Caco-2 (cell line): ENCODE measurements at regions not wholly inside any gene's neighbourhood (a gene's known extent, or its start where the extent isn't known, plus 50 kb on each side); places are given as distances from the start of the nearest gene placed in this dataset.

Source experiments
- BruUV-seq: library from RNA; stranded (reverse); fragments of 400-500 nt; replicated peaks from 2 replicates; lab custom pipeline; 2021; lab: Mats Ljungman, UMichigan
- CTCF ChIA-PET: fragments of 300-600 bp; sonication (Branson Sonifier 250); formaldehyde crosslinking; loops from one replicate; lab custom pipeline; 2022; ENCODE audit warnings: antibody characterized with exemption; lab: Charles Lee
- POLR2A ChIA-PET: fragments of 300-600 bp; sonication (Branson Sonifier 250); formaldehyde crosslinking; loops from one replicate; lab custom pipeline; 2022; ENCODE audit warnings: antibody characterized with exemption; lab: Charles Lee
- DNase-seq, 2 experiments: peaks; one replicate each; pipeline versions ENCODE4 v3.0.0 to v3.0.0-alpha.2; 2020 to 2022
- H3K27me3 ChIP-seq: replicated peaks from 2 replicates; pipeline ENCODE4 v1.6.0; 2011; ENCODE audit warnings: low read length; ENCODE audit not compliant: control insufficient read depth, insufficient read depth
- H3K36me3 ChIP-seq: 2 replicates; pipeline ENCODE4 v1.5.1; 2011; ENCODE audit warnings: low read length; ENCODE audit not compliant: control insufficient read depth, insufficient read depth
- H3K4me1 ChIP-seq: fragments of 250-450 bp; sonication (Bioruptor Pico); 2 replicates; pipeline ENCODE4 v1.5.1; 2020; ENCODE audit warnings: mild to moderate bottlenecking
- H3K4me3 ChIP-seq: 2 replicates; pipeline ENCODE4 v1.5.1; 2011; ENCODE audit warnings: low read depth, mild to moderate bottlenecking, control low read depth, low read length
- H3K9me3 ChIP-seq: fragments of 250-450 bp; sonication (Bioruptor Pico); 2 replicates; pipeline ENCODE4 v1.5.1; 2020; ENCODE audit warnings: mild to moderate bottlenecking, moderate library complexity
- H3K27ac Mint-ChIP-seq: one replicate; pipeline ENCODE4 v1.8.0; 2022; ENCODE audit warnings: mixed read lengths; ENCODE audit not compliant: unreplicated experiment
- H3K27me3 Mint-ChIP-seq: one replicate; pipeline ENCODE4 v1.8.0; 2022; ENCODE audit warnings: mixed read lengths; ENCODE audit not compliant: insufficient read depth, unreplicated experiment
- H3K36me3 Mint-ChIP-seq: one replicate; pipeline ENCODE4 v1.8.0; 2022; ENCODE audit warnings: mild to moderate bottlenecking, mixed read lengths; ENCODE audit not compliant: insufficient read depth, unreplicated experiment
- H3K4me1 Mint-ChIP-seq: one replicate; pipeline ENCODE4 v1.8.0; 2022; ENCODE audit warnings: low read depth, mixed read lengths; ENCODE audit not compliant: unreplicated experiment
- H3K4me3 Mint-ChIP-seq: one replicate; pipeline ENCODE4 v1.8.0; 2022; ENCODE audit warnings: mild to moderate bottlenecking, moderate library complexity, mixed read lengths; ENCODE audit not compliant: unreplicated experiment
- H3K9me3 Mint-ChIP-seq: one replicate; pipeline ENCODE4 v1.8.0; 2022; ENCODE audit warnings: mixed read lengths; ENCODE audit not compliant: unreplicated experiment
- intact Hi-C: fragments of 100-400 bp; cut with micrococcal nuclease; formaldehyde crosslinking; loops from one replicate; pipeline ENCODE4 v1.10.0; 2022; ENCODE audit not compliant: unreplicated experiment
- TF ChIP-seq, protein P1 (sequence below), 2 experiments: fragments of 200-600 bp in 1 of 2; IDR thresholded peaks; 1 replicate in 1 of 2; 2 replicates in 1 of 2; pipeline versions ENCODE4 v1.5.1 to v1.8.0; 2011 to 2022; ENCODE audit warnings: antibody characterized with exemption in 1 of 2, control low read depth in 1 of 2, inconsistent platforms in 1 of 2, low read depth in 1 of 2, low read length in 1 of 2, mild to moderate bottlenecking in 1 of 2, moderate library complexity in 1 of 2; ENCODE audit not compliant: insufficient read depth in 1 of 2, severe bottlenecking in 1 of 2, unreplicated experiment in 1 of 2

DNA sequence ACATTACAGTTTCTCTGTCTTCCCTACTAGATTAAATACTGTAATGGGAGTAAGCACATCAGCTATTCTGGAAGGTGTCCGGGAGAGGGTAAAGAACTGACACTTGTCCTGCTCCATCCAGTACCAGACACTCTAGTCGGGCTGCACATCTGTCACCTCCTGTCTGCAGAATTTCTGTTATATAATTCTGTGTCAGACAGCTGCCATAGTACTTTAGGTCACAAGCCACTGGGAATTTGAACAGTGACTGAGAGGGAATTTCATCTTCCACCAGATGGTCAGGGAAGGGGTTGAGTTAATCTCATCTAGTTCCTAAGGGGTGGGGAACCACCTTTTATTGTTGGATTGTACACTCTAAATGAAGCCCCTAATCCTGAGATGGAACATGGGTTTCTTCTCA lies 58.6 kb upstream of the NUDT7 start:
- Histone ChIP-seq H3K4me1 (no peaks in the 10 kb centered on the region), H3K4me3 (no peak overlapping the region), H3K27me3 (no peaks in the 10 kb centered on the region), H3K9me3 (no peaks in the 10 kb centered on the region), H3K36me3 (no peaks in the 10 kb centered on the region)
- no peak overlapping the region for H3K27ac Mint-ChIP-seq
- H3K4me3 Mint-ChIP-seq: no peak overlapping the region
- H3K27me3 Mint-ChIP-seq: peaks cover 27% of the 10 kb centered on the region
- TF ChIP-seq, protein P1, sequence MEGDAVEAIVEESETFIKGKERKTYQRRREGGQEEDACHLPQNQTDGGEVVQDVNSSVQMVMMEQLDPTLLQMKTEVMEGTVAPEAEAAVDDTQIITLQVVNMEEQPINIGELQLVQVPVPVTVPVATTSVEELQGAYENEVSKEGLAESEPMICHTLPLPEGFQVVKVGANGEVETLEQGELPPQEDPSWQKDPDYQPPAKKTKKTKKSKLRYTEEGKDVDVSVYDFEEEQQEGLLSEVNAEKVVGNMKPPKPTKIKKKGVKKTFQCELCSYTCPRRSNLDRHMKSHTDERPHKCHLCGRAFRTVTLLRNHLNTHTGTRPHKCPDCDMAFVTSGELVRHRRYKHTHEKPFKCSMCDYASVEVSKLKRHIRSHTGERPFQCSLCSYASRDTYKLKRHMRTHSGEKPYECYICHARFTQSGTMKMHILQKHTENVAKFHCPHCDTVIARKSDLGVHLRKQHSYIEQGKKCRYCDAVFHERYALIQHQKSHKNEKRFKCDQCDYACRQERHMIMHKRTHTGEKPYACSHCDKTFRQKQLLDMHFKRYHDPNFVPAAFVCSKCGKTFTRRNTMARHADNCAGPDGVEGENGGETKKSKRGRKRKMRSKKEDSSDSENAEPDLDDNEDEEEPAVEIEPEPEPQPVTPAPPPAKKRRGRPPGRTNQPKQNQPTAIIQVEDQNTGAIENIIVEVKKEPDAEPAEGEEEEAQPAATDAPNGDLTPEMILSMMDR (IDR thresholded peaks at IDR 0.05; ENCODE audit: insufficient read depth in 1 of 2, low read depth in 1 of 2, low read length in 1 of 2, severe bottlenecking in 1 of 2, unreplicated experiment in 1 of 2): no peak
- BruUV-seq: no TSS peak
- CTCF ChIA-PET: no interaction called here
- intact Hi-C loops: loop anchor here (5.0 kb wide), 1 partner anchor 81 kb away; no protein-coding TSS in a partner anchor
- no peaks in the 10 kb centered on the region for H3K9me3 Mint-ChIP-seq
- H3K36me3 Mint-ChIP-seq: peaks cover 5% of the 10 kb centered on the region
- POLR2A ChIA-PET: interaction anchor here (1.1 kb wide), 1 partner anchor 58 kb away, joined by 5 read pairs; the partner anchor contains the start of gene NUDT7
- no peak for DNase-seq
- H3K4me1 Mint-ChIP-seq: peaks cover 6% of the 10 kb centered on the region

DNA sequence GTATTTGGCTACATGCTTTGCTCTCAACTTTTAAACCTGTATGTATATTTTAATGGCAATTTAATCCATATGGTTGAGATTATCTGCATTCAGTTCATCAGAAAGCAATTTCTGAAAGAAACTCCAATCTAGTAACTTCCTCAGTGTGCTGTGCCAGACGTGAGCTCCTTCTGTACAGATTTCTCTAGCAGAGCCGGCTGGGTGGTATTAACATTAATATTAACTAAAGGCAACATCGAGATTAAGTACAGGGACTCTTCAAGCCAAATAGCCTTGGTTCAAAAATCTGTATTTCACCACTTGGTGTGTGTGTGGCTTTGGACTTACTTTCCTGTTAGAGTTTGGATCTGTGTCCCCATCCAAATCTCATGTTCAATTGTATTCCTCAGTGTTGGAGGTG lies 55.5 kb upstream of the NUDT7 start:
- CTCF ChIA-PET: no interaction called here
- TF ChIP-seq, protein P1 (IDR thresholded peaks at IDR 0.05; ENCODE audit: insufficient read depth in 1 of 2, low read depth in 1 of 2, low read length in 1 of 2, severe bottlenecking in 1 of 2, unreplicated experiment in 1 of 2): no peak
- intact Hi-C loops: no loop called here
- H3K4me1 Mint-ChIP-seq: no peaks in the 10 kb centered on the region
- no peaks in the 10 kb centered on the region for H3K27me3 ChIP-seq
- DNase-seq: no peak
- no peak overlapping the region for H3K27ac Mint-ChIP-seq
- POLR2A ChIA-PET: no interaction called here
- no peaks in the 10 kb centered on the region for H3K9me3 ChIP-seq
- peaks cover 5% of the 10 kb centered on the region for H3K36me3 Mint-ChIP-seq
- H3K36me3 ChIP-seq: no peaks in the 10 kb centered on the region
- no peak overlapping the region for H3K4me3 ChIP-seq
- H3K9me3 Mint-ChIP-seq: no peaks in the 10 kb centered on the region
- BruUV-seq: no TSS peak
- peaks cover 16% of the 10 kb centered on the region for H3K27me3 Mint-ChIP-seq
- no peaks in the 10 kb centered on the region for H3K4me1 ChIP-seq
- H3K4me3 Mint-ChIP-seq: no peak overlapping the region

DNA sequence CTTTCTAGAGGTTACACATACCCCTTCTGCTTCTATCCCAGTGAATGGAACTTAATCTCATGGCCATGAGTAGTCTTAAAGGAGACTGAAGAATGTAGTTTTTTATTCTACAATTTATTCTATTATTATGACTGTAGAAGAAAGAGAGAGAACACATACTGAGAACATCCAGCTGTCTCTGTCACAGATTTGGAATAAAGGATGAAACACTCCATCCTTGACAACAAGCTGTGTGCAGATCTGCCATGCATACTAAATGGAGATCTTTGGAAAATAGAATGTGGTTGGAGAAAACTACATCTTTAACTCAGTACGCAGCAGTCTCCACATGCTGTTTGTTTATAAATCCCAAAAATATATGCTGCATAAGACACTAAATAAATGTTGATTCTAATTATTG lies 54.1 kb upstream of the NUDT7 start:
- Histone ChIP-seq H3K4me3 (no peak overlapping the region), H3K36me3 (no peaks in the 10 kb centered on the region), H3K27me3 (no peaks in the 10 kb centered on the region), H3K9me3 (no peaks in the 10 kb centered on the region), H3K4me1 (no peaks in the 10 kb centered on the region)
- intact Hi-C loops: no loop called here
- POLR2A ChIA-PET: no interaction called here
- BruUV-seq: no TSS peak
- no peak overlapping the region for H3K4me3 Mint-ChIP-seq
- DNase-seq: no peak
- TF ChIP-seq, protein P1 (IDR thresholded peaks at IDR 0.05; ENCODE audit: insufficient read depth in 1 of 2, low read depth in 1 of 2, low read length in 1 of 2, severe bottlenecking in 1 of 2, unreplicated experiment in 1 of 2): no peak
- H3K27ac Mint-ChIP-seq: no peak overlapping the region
- H3K9me3 Mint-ChIP-seq: no peaks in the 10 kb centered on the region
- peaks cover 19% of the 10 kb centered on the region for H3K27me3 Mint-ChIP-seq
- H3K36me3 Mint-ChIP-seq: peaks cover 5% of the 10 kb centered on the region
- CTCF ChIA-PET: no interaction called here
- no peaks in the 10 kb centered on the region for H3K4me1 Mint-ChIP-seq
